ENCODE measurements at regions not wholly inside any gene's neighbourhood (a gene's known extent, or its start where the extent isn't known, plus 50 kb on each side); places are given as distances from the start of the nearest gene placed in this dataset.

DNA sequence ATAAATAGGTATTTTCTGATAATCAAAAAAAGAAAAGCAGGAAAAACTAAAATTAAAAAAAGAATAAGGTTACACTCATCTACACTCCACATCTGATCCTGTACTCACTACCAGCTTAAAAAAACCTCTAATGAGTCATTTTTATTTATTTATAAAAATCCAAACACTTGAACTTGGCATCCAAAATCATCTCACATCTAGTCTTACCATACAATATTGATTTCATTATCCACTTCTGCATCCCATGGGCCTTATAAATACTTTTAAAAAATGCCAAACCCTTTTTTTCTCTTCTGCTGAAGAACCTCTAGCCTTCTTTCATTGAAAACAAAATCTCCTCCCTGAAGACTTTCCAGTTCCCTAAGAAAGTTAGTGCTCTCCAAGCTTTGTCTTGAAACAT lies 109.7 kb downstream of the TMTC3 start:
- Mint-ChIP-seq H3K4me1 (ENCODE audit: low read depth) (no peaks in the 10 kb centered on the region), H3K4me3 (no peak overlapping the region), H3K9me3 (no peaks in the 10 kb centered on the region)

DNA sequence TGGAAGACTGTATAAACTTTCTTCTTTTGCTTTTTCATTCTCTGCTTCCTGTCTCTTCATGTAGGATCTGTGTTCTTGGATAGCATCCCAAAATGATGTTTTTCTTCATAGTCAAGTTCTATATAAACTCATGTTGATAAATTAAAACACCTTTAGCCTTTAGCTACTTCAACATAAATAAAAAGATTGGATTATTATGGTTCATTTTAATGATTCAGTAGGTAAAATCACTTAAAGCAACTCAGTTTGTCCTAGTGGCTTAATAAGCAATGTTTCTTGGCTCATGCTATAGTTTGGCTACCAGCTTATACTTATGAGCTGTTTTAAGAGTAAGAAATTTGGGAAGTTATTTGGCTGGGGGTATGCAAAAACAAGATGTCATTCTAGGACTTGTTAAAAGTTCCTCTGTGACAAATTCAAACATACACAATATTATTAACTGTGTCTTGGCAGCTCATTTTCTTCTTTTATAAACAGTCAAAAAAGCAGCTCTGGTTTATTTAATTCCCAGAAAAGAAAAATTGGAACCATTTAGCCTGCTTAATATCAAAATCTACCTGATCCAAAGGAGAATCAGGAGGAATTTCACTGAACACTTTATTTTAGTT lies 111.4 kb downstream of the TMTC3 start:
- Mint-ChIP-seq H3K4me3 (no peak overlapping the region), H3K9me3 (no peaks in the 10 kb centered on the region), H3K27me3 (ENCODE audit: low read depth) (no peaks in the 10 kb centered on the region), H3K27ac (no peak overlapping the region), H3K36me3 (ENCODE audit: low read depth) (no peaks in the 10 kb centered on the region), H3K4me1 (ENCODE audit: low read depth) (no peaks in the 10 kb centered on the region)

More for the DNA sequence above, 109.7 kb downstream of the TMTC3 start:
- H3K27ac Mint-ChIP-seq = no peak overlapping the region
- no peaks in the 10 kb centered on the region for H3K36me3 Mint-ChIP-seq (ENCODE audit: low read depth)
- H3K27me3 Mint-ChIP-seq (ENCODE audit: low read depth) = no peaks in the 10 kb centered on the region

DNA sequence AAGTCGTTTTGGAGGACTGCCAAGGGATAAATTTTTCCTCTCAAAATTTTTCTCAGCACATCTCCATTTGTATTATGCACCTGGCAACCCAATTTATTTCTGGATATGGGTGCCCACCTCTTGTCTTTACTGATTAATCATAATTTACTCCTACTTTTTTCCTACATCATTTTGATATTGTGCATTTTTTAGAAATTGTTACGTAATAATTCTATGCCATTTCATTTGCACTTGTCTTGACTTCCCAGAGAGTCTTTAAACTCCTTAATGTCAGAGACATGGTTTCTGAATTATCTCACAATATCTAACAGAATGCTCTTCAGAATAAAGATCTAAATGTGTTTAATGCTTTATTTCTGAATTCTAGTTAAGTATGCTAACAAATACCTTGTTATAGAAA lies 113.1 kb downstream of the TMTC3 start:
- no peaks in the 10 kb centered on the region for H3K4me1 Mint-ChIP-seq (ENCODE audit: low read depth)
- H3K27me3 Mint-ChIP-seq (ENCODE audit: low read depth) = no peaks in the 10 kb centered on the region

GRCh38 chr12:88255847-88256246 lies 113.7 kb downstream of the TMTC3 start:
- no peaks in the 10 kb centered on the region for H3K4me1 Mint-ChIP-seq (ENCODE audit: low read depth)

More for the DNA sequence above, 113.1 kb downstream of the TMTC3 start:
- Mint-ChIP-seq H3K36me3 (ENCODE audit: low read depth) (no peaks in the 10 kb centered on the region), H3K27ac (no peak overlapping the region), H3K9me3 (no peaks in the 10 kb centered on the region), H3K4me3 (no peak overlapping the region)

DNA sequence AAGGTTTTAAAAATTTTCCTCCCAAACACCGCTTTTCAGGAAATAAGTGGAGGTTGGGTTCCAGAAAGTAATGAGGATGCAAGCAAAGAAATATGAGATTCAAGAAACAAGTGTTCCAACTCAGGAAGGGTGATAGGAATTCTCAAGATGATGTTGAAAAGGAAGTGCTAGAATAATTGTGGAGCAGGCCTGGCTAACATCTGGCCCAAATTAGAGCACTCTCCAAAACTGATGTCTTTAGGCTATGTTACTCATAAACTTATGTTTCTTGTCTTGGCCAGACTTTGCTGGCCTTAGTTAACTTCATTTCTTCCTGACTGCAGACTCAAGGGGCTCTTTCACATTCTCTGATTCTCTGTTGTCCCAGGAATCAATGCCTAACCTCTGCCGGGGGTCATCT lies 116.3 kb downstream of the TMTC3 start:
- H3K27ac Mint-ChIP-seq = no peak overlapping the region
- H3K9me3 Mint-ChIP-seq = no peaks in the 10 kb centered on the region
- H3K4me3 Mint-ChIP-seq = no peak overlapping the region
- no peaks in the 10 kb centered on the region for H3K27me3 Mint-ChIP-seq (ENCODE audit: low read depth)
- H3K36me3 Mint-ChIP-seq (ENCODE audit: low read depth) = no peaks in the 10 kb centered on the region
- H3K4me1 Mint-ChIP-seq (ENCODE audit: low read depth) = no peaks in the 10 kb centered on the region

More at GRCh38 chr12:88255847-88256246, 113.7 kb downstream of the TMTC3 start:
- no peak overlapping the region for H3K27ac Mint-ChIP-seq
- no peaks in the 10 kb centered on the region for H3K27me3 Mint-ChIP-seq (ENCODE audit: low read depth)
- no peak overlapping the region for H3K4me3 Mint-ChIP-seq
- H3K36me3 Mint-ChIP-seq (ENCODE audit: low read depth) = no peaks in the 10 kb centered on the region
- H3K9me3 Mint-ChIP-seq = no peaks in the 10 kb centered on the region

DNA sequence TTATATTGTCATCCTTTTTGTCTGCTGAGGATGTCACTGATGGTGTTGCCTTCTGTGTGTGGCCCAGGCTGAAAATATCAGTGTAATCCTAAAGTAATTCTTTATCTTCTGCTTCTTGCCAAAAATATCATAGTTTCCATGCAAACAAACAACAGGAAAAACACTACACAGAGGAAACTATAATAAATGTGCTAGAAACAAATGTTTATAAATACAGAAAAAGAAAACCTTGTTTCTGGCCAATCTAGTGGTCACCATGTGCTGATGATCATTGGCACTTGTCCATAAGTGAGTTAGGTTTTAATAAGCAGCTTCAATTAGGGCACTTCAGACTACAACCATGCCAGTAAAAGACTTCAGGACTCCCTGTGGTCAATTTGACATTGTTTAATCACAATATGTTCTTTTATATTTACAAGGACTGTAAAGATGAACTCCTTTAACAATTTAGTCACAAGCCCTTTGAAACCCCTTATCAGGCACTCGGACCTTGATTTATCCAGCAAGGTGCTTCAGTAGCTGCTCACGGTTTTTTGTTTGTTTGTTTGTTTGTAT lies 124.8 kb downstream of the TMTC3 start:
- no peaks in the 10 kb centered on the region for H3K36me3 Mint-ChIP-seq (ENCODE audit: low read depth)
- H3K9me3 Mint-ChIP-seq = no peaks in the 10 kb centered on the region
- no peaks in the 10 kb centered on the region for H3K4me1 Mint-ChIP-seq (ENCODE audit: low read depth)

GRCh38 chr12:88267630-88268029 lies 125.5 kb downstream of the TMTC3 start:
- Mint-ChIP-seq H3K27me3 (ENCODE audit: low read depth) (peaks cover 4% of the 10 kb centered on the region), H3K4me3 (no peak overlapping the region), H3K4me1 (ENCODE audit: low read depth) (no peaks in the 10 kb centered on the region), H3K27ac (no peak overlapping the region), H3K9me3 (no peaks in the 10 kb centered on the region), H3K36me3 (ENCODE audit: low read depth) (no peaks in the 10 kb centered on the region)

More for the DNA sequence above, 124.8 kb downstream of the TMTC3 start:
- H3K4me3 Mint-ChIP-seq = no peak overlapping the region
- peaks cover 4% of the 10 kb centered on the region for H3K27me3 Mint-ChIP-seq (ENCODE audit: low read depth)
- no peak overlapping the region for H3K27ac Mint-ChIP-seq

- no peaks in the 10 kb centered on the region for H3K9me3 Mint-ChIP-seq
- no peak overlapping the region for H3K4me3 Mint-ChIP-seq
- H3K36me3 Mint-ChIP-seq (ENCODE audit: low read depth) = no peaks in the 10 kb centered on the region
- H3K4me1 Mint-ChIP-seq (ENCODE audit: low read depth) = no peaks in the 10 kb centered on the region
- no peaks in the 10 kb centered on the region for H3K27me3 Mint-ChIP-seq (ENCODE audit: low read depth)
- H3K27ac Mint-ChIP-seq = no peak overlapping the region
Observed at GRCh38 chr12:88272456-88272855, 130.3 kb downstream of the TMTC3 start.

GRCh38 chr12:88273450-88273849 lies 131.3 kb downstream of the TMTC3 start:
- H3K27me3 Mint-ChIP-seq (ENCODE audit: low read depth) = no peaks in the 10 kb centered on the region
- no peaks in the 10 kb centered on the region for H3K4me1 Mint-ChIP-seq (ENCODE audit: low read depth)

DNA sequence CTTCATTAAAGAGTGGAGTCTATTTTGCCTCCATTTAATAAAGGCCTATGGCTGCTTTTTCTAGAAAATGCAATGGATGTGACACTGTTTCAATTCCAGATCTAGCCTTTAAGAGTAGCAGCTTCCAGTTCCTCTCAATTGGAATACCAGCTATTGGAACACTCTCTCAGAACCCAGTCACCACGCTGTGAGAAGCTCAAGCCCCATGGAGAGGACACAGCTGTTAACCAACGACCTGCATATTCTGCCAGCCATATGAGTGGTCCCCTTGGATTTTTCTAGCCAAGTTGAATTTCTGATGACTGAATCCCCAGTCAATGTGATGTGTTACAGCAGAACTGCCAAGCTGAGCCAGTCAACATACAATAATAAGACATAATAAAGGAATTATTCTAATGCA lies 131.8 kb downstream of the TMTC3 start:
- Mint-ChIP-seq H3K4me3 (no peak overlapping the region), H3K9me3 (no peaks in the 10 kb centered on the region), H3K27me3 (ENCODE audit: low read depth) (no peaks in the 10 kb centered on the region), H3K27ac (no peak overlapping the region), H3K4me1 (ENCODE audit: low read depth) (no peaks in the 10 kb centered on the region), H3K36me3 (ENCODE audit: low read depth) (no peaks in the 10 kb centered on the region)

More at GRCh38 chr12:88273450-88273849, 131.3 kb downstream of the TMTC3 start:
- Mint-ChIP-seq H3K9me3 (no peaks in the 10 kb centered on the region), H3K27ac (no peak overlapping the region), H3K36me3 (ENCODE audit: low read depth) (no peaks in the 10 kb centered on the region), H3K4me3 (no peak overlapping the region)

- H3K9me3 Mint-ChIP-seq = peaks cover 12% of the 10 kb centered on the region
- H3K27me3 Mint-ChIP-seq (ENCODE audit: low read depth) = no peaks in the 10 kb centered on the region
Observed at GRCh38 chr12:88291498-88292131, 149.5 kb downstream of the TMTC3 start.

GRCh38 chr12:88298014-88298682 lies 156.0 kb downstream of the TMTC3 start:
- H3K27me3 Mint-ChIP-seq (ENCODE audit: low read depth) = no peaks in the 10 kb centered on the region
- H3K27ac Mint-ChIP-seq = peak overlapping the region; percentile 57
- H3K4me3 Mint-ChIP-seq = no peak overlapping the region
- H3K36me3 Mint-ChIP-seq (ENCODE audit: low read depth) = no peaks in the 10 kb centered on the region
- peaks cover 11% of the 10 kb centered on the region for H3K4me1 Mint-ChIP-seq (ENCODE audit: low read depth)
- H3K9me3 Mint-ChIP-seq = peaks cover 12% of the 10 kb centered on the region

More at GRCh38 chr12:88291498-88292131, 149.5 kb downstream of the TMTC3 start:
- H3K27ac Mint-ChIP-seq = no peak overlapping the region
- no peak overlapping the region for H3K4me3 Mint-ChIP-seq
- H3K36me3 Mint-ChIP-seq (ENCODE audit: low read depth) = no peaks in the 10 kb centered on the region
- H3K4me1 Mint-ChIP-seq (ENCODE audit: low read depth) = no peaks in the 10 kb centered on the region

- Mint-ChIP-seq H3K27me3 (ENCODE audit: low read depth) (no peaks in the 10 kb centered on the region), H3K9me3 (peaks cover 8% of the 10 kb centered on the region), H3K4me3 (no peak overlapping the region), H3K36me3 (ENCODE audit: low read depth) (no peaks in the 10 kb centered on the region), H3K27ac (peak overlapping the region; percentile 57), H3K4me1 (ENCODE audit: low read depth) (peaks cover 11% of the 10 kb centered on the region)
Observed at GRCh38 chr12:88298761-88299242, 156.7 kb downstream of the TMTC3 start.

DNA sequence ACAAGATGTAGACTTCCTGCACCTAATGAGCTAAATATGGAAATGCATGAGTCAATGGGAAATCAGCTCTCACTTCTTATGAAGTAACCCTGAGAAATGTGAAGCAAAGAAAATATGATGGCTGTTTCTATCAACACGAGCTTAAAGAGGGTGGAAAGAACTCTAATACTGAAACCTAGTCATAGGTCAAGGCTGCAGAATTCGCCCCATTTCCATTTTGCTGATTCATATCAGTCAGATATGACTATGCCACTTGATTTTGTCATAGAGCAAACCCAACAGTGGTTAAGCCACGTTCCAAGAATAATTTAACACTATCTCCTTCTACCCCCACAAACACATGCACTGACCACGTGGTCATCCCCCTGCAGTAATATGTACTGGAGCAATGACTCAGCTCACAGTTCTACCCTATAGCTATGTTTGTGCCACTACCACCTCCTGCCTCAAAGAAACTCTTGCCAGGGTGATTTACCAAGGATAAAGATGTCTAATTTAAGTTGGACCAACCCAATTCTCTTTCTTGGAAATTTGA lies 157.5 kb downstream of the TMTC3 start:
- Mint-ChIP-seq H3K27ac (peak overlapping the region; percentile 8), H3K27me3 (ENCODE audit: low read depth) (no peaks in the 10 kb centered on the region), H3K36me3 (ENCODE audit: low read depth) (no peaks in the 10 kb centered on the region), H3K4me3 (no peak overlapping the region), H3K9me3 (peaks cover 4% of the 10 kb centered on the region), H3K4me1 (ENCODE audit: low read depth) (peaks cover 11% of the 10 kb centered on the region)
